ENCODE measurements at regions not wholly inside any gene's neighbourhood (a gene's known extent, or its start where the extent isn't known, plus 50 kb on each side); places are given as distances from the start of the nearest gene placed in this dataset.
"Not testable (repeated sequence)": the region's sequence is repeated elsewhere in the genome, so short reads cannot be mapped to it uniquely, and the experiment has no call there.

DNA sequence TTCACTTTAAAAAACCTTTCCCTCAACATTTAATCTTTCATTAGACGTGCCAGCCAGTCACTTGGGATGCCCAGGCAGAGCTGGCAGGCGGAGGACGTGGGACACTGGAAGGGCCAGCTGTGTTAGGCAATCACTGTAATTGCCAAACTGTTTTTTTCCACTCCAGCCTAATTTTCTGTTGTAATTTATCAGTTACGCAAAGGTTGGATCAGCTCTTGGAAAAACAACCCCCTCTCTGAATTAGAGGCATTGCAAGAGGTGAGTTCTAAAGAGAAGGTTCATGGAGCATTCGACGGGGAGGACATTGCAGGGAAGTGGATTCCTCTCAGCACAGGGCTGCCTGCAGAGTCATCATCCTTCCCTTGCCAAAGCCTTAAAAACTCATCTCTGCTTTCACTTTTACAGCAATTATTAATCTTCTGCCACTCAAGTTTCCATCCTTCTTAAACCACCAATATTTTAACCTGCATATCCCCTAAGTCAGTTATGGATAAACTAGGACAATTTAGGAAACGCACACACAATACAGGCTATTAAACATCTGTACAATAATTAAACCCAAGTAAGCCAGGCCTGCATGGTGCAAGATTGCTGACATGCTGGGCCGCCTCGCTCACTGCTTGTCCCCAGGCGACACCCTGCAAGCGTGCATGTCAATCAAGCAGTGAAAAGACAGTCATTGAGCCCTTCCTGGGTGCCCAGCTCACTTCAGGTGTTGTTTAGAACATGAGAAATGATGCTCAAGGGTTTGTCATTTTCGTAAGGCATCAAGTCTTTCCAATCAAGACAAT is 272.3 kb upstream of the RNF32 start:
- no peak for TF ChIP-seq ZFX (IDR thresholded peaks at IDR 0.05)
- TF ChIP-seq, protein P1, sequence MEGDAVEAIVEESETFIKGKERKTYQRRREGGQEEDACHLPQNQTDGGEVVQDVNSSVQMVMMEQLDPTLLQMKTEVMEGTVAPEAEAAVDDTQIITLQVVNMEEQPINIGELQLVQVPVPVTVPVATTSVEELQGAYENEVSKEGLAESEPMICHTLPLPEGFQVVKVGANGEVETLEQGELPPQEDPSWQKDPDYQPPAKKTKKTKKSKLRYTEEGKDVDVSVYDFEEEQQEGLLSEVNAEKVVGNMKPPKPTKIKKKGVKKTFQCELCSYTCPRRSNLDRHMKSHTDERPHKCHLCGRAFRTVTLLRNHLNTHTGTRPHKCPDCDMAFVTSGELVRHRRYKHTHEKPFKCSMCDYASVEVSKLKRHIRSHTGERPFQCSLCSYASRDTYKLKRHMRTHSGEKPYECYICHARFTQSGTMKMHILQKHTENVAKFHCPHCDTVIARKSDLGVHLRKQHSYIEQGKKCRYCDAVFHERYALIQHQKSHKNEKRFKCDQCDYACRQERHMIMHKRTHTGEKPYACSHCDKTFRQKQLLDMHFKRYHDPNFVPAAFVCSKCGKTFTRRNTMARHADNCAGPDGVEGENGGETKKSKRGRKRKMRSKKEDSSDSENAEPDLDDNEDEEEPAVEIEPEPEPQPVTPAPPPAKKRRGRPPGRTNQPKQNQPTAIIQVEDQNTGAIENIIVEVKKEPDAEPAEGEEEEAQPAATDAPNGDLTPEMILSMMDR (conservative IDR thresholded peaks at IDR 0.05) = no peak
- no peak overlapping the region for H3K27ac ChIP-seq

DNA sequence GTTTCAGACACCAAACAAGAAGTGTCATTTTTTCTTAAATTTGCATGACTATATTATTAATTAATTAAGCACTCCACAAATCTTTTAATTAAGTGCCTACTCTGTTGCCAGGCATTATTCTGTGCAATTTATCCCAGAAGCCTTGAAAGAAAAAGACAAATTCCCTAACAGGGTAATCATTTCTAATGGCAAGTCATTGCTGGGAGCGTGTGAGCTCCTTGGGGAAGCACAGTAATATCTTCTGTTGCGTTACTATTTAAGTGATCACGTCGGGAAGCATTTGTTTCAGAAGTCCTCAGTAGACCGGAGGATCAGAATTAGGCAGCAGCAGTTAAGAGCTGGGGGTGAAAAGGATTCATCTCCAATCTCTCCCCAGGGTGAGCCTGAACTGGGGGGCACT is 276.8 kb upstream of the RNF32 start:
- TF ChIP-seq, protein P1 (conservative IDR thresholded peaks at IDR 0.05) = no peak
- TF ChIP-seq ZFX (IDR thresholded peaks at IDR 0.05) = no peak
- H3K27ac ChIP-seq = no peak overlapping the region

DNA sequence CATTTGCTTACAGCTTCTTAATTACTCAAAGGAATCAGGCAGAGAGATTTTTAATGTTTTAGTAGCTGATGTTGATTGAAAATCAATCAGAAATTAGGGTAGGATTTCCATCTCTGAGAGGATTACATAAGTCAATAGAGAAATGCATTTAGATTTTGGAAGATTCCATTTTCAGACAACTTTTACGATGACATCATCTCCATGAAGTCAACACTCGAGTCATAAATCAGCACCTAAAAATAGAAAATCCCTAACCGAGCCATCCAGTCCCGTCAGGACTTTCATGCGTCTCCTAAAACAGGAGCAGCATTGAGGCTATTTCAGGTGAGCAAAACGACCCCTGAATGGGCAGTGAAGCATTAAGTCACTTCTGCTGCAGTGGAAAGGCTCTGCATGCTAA is 279.7 kb upstream of the RNF32 start:
- H3K27ac ChIP-seq = no peak overlapping the region
- TF ChIP-seq ZFX (IDR thresholded peaks at IDR 0.05) = no peak
- TF ChIP-seq, protein P1 (conservative IDR thresholded peaks at IDR 0.05) = no peak

DNA sequence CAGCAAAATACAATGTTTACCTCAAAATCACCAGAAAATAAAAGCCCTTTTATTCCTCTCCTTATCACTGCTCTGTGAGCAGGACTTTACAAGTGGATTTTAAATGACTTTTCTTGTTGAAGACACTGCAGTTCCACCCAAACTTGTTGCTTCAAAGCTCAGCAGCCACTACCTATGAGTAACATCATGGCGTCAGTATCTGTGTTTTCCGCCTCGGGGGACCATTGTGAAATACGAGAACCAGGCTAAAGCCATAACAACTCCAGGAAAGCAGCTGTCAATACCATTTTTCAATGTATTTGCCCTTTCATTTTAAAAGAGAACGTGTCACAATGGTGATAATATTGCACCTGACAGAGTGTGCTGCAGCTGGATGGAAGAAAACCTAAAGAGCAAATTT is 284.0 kb upstream of the RNF32 start:
- no peak overlapping the region for H3K27ac ChIP-seq
- TF ChIP-seq ZFX (IDR thresholded peaks at IDR 0.05) = no peak
- TF ChIP-seq, protein P1 (conservative IDR thresholded peaks at IDR 0.05) = no peak

DNA sequence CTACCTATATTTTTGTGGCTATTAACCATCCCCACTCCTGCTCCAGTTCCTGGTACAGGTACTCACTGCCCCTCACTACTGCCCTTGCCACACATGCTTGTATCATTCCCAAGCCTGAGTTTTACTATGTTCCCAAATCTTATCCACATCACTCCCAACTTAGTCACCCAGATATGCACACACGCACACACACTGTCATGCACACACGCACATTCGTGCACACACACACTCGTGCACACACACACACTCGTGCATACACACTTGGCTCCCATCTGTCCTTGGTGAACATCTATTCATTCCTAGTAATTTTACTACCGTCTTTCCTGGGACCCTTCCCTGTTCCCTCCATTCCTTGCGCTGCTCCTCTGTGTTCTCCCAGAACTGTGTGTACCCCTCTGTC is 287.2 kb upstream of the RNF32 start:
- no peak for TF ChIP-seq ZFX (IDR thresholded peaks at IDR 0.05)
- TF ChIP-seq, protein P1 (conservative IDR thresholded peaks at IDR 0.05) = no peak
- no peak overlapping the region for H3K27ac ChIP-seq

DNA sequence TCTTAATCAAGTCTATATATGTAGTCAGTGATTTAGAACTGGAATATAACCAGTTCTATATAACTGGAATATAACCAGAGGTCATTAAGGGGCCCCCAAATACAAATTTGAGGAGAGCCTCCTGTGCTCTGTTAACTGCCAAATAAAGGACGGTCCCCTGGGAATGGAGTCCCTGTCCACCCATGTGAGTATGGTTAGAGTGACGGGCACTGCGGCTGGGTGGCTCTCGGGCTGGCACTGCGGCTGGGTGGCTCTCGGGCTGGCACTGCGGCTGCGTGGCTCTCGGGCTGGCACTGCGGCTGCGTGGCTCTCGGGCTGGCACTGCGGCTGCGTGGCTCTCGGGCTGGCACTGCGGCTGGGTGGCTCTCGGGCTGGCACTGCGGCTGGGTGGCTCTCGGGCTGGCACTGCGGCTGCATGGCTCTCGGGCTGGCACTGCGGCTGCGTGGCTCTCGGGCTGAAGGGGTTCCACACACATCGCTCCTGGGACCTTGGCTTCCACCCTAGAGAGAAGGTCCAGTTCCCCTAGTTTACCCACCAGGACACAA is 292.8 kb upstream of the RNF32 start:
- H3K27ac ChIP-seq = not testable (repeated sequence)

DNA sequence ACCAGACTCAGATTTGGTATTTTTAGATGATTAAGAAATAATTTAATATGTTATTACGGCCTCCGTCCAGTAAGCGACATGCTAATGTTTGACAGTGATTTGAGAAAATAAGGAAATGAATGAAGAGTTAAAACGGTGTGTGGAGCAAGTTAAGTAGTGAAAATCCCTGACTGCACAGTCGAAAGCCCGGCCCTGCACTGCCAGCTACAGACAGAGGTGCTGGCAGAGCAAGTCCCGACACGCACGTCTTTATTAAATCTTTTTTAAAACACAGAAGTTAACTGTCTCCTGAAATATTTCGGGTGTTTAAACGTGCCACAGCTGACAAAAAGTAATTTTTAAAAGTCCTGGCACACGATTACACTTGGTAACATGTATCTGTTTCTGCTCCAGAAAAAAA is 293.4 kb upstream of the RNF32 start:
- no peak overlapping the region for H3K27ac ChIP-seq
- TF ChIP-seq ZFX (IDR thresholded peaks at IDR 0.05) = no peak
- TF ChIP-seq, protein P1 (conservative IDR thresholded peaks at IDR 0.05) = no peak

DNA sequence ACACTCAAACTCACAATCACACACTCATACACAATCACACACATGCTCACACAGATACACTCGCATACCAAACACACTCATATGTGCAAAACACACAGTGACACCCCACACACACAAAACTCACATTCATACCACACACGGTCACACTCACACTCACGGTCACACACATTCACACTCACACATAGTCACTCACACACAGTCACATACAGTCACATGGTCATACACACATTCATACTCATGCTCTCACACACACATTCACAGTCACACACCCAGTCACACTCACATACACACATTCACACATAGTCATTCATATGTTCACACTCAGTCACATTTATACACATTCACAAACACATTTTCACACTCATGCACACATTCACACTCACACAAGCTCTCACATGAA is 296.0 kb upstream of the RNF32 start:
- no peak overlapping the region for H3K27ac ChIP-seq
- no peak for TF ChIP-seq ZFX (IDR thresholded peaks at IDR 0.05)
- TF ChIP-seq, protein P1 (conservative IDR thresholded peaks at IDR 0.05) = no peak

All from C4-2B (cell line).